Duodenal mucosa (tissue), 2 donors: ENCODE measurements at regions not wholly inside any gene's neighbourhood (a gene's known extent, or its start where the extent isn't known, plus 50 kb on each side); places are given as distances from the start of the nearest gene placed in this dataset.
"Not testable (repeated sequence)": the region's sequence is repeated elsewhere in the genome, so short reads cannot be mapped to it uniquely, and the experiment has no call there.

Experiments used
- H3K27ac ChIP-seq: one replicate; pipeline ENCODE4 v1.7.0; 2013; ENCODE audit warnings: low read depth, low read length
- H3K27me3 ChIP-seq, 2 donors: one replicate each; pipeline ENCODE4 v1.7.0; 2013; ENCODE audit warnings: low read length in 2 of 2, control low read depth in 1 of 2; ENCODE audit not compliant: insufficient read depth in 2 of 2, control insufficient read depth in 1 of 2
- H3K36me3 ChIP-seq, 2 donors: one replicate each; pipeline ENCODE4 v1.7.0; 2013; ENCODE audit warnings: low read length in 2 of 2, control low read depth in 1 of 2; ENCODE audit not compliant: insufficient read depth in 2 of 2, control insufficient read depth in 1 of 2
- H3K4me1 ChIP-seq, 2 donors: one replicate each; pipeline ENCODE4 v1.7.0; 2013; ENCODE audit warnings: low read length in 2 of 2, control low read depth in 1 of 2; ENCODE audit not compliant: insufficient read depth in 2 of 2, control insufficient read depth in 1 of 2
- H3K4me3 ChIP-seq, 2 donors: one replicate each; pipeline ENCODE4 v1.7.0; 2013; ENCODE audit warnings: low read length in 2 of 2, low read depth in 1 of 2
- H3K9ac ChIP-seq, 2 donors: one replicate each; pipeline ENCODE4 v1.7.0; 2013; ENCODE audit warnings: low read length in 2 of 2, low read depth in 1 of 2
- H3K9me3 ChIP-seq, 2 donors: one replicate each; pipeline ENCODE4 v1.7.0; 2013; ENCODE audit warnings: low read length in 2 of 2, control low read depth in 1 of 2; ENCODE audit not compliant: control insufficient read depth in 1 of 2

- no peak overlapping the region for H3K27ac ChIP-seq
- no peaks in the 10 kb centered on the region for H3K4me1 ChIP-seq
Measured at GRCh38 chr15:29522373-29523276, 253.0 kb upstream of the NSMCE3 start.

GRCh38 chr15:29518442-29518841 lies 248.8 kb upstream of the NSMCE3 start:
- H3K9ac ChIP-seq: no peak overlapping the region
- H3K9me3 ChIP-seq: no peaks in the 10 kb centered on the region
- H3K27me3 ChIP-seq: no peaks in the 10 kb centered on the region
- no peaks in the 10 kb centered on the region for H3K4me1 ChIP-seq
- no peak overlapping the region for H3K27ac ChIP-seq
- H3K36me3 ChIP-seq: no peaks in the 10 kb centered on the region
- no peak overlapping the region for H3K4me3 ChIP-seq

More at GRCh38 chr15:29522373-29523276, 253.0 kb upstream of the NSMCE3 start:
- Histone ChIP-seq H3K36me3 (no peaks in the 10 kb centered on the region), H3K27me3 (no peaks in the 10 kb centered on the region), H3K4me3 (no peak overlapping the region), H3K9ac (no peak overlapping the region), H3K9me3 (no peaks in the 10 kb centered on the region)

GRCh38 chr15:29517829-29518228 lies 248.2 kb upstream of the NSMCE3 start:
- Histone ChIP-seq H3K4me3 (no peak overlapping the region), H3K4me1 (no peaks in the 10 kb centered on the region), H3K9ac (no peak overlapping the region), H3K9me3 (no peaks in the 10 kb centered on the region), H3K27ac (no peak overlapping the region), H3K36me3 (no peaks in the 10 kb centered on the region), H3K27me3 (no peaks in the 10 kb centered on the region)

- Histone ChIP-seq H3K4me1 (no peaks in the 10 kb centered on the region), H3K27ac (no peak overlapping the region), H3K27me3 (no peaks in the 10 kb centered on the region), H3K36me3 (no peaks in the 10 kb centered on the region), H3K9me3 (no peaks in the 10 kb centered on the region), H3K9ac (no peak overlapping the region), H3K4me3 (no peak overlapping the region)
Measured at GRCh38 chr15:29516929-29517328, 247.3 kb upstream of the NSMCE3 start.

GRCh38 chr15:29514926-29515325 lies 245.3 kb upstream of the NSMCE3 start:
- no peaks in the 10 kb centered on the region for H3K27me3 ChIP-seq
- no peak overlapping the region for H3K9ac ChIP-seq
- H3K36me3 ChIP-seq: no peaks in the 10 kb centered on the region
- no peak overlapping the region for H3K27ac ChIP-seq
- H3K9me3 ChIP-seq: no peaks in the 10 kb centered on the region
- H3K4me3 ChIP-seq: no peak overlapping the region
- H3K4me1 ChIP-seq: no peaks in the 10 kb centered on the region

GRCh38 chr15:29511663-29512062 lies 242.0 kb upstream of the NSMCE3 start:
- H3K4me1 ChIP-seq: no peaks in the 10 kb centered on the region
- no peaks in the 10 kb centered on the region for H3K9me3 ChIP-seq
- H3K27ac ChIP-seq: no peak overlapping the region
- H3K27me3 ChIP-seq: no peaks in the 10 kb centered on the region
- H3K9ac ChIP-seq: no peak overlapping the region
- no peaks in the 10 kb centered on the region for H3K36me3 ChIP-seq
- no peak overlapping the region for H3K4me3 ChIP-seq

GRCh38 chr15:29505535-29505934 lies 235.9 kb upstream of the NSMCE3 start:
- H3K4me1 ChIP-seq, H3K9ac ChIP-seq, H3K9me3 ChIP-seq, H3K27ac ChIP-seq, H3K27me3 ChIP-seq, H3K4me3 ChIP-seq, H3K36me3 ChIP-seq: not testable (repeated sequence)

GRCh38 chr15:29490747-29491471 lies 221.3 kb upstream of the NSMCE3 start:
- no peaks in the 10 kb centered on the region for H3K36me3 ChIP-seq
- no peaks in the 10 kb centered on the region for H3K4me1 ChIP-seq

GRCh38 chr15:29480949-29481348 lies 211.3 kb upstream of the NSMCE3 start:
- Histone ChIP-seq H3K27ac (no peak overlapping the region), H3K4me3 (no peak overlapping the region), H3K4me1 (no peaks in the 10 kb centered on the region), H3K9ac (no peak overlapping the region), H3K9me3 (no peaks in the 10 kb centered on the region), H3K36me3 (no peaks in the 10 kb centered on the region), H3K27me3 (no peaks in the 10 kb centered on the region)

More at GRCh38 chr15:29490747-29491471, 221.3 kb upstream of the NSMCE3 start:
- H3K9me3 ChIP-seq: peaks cover 0 to 3% of the 10 kb centered on the region in 2 donors
- H3K4me3 ChIP-seq: no peak overlapping the region
- H3K27me3 ChIP-seq: no peaks in the 10 kb centered on the region
- no peak overlapping the region for H3K27ac ChIP-seq
- no peak overlapping the region for H3K9ac ChIP-seq

- H3K4me3 ChIP-seq: no peak overlapping the region
- no peak overlapping the region for H3K9ac ChIP-seq
- H3K36me3 ChIP-seq: no peaks in the 10 kb centered on the region
Measured at GRCh38 chr15:29480278-29480677, 210.7 kb upstream of the NSMCE3 start.

More at GRCh38 chr15:29480278-29480677, 210.7 kb upstream of the NSMCE3 start:
- Histone ChIP-seq H3K27me3 (no peaks in the 10 kb centered on the region), H3K27ac (no peak overlapping the region), H3K4me1 (no peaks in the 10 kb centered on the region), H3K9me3 (no peaks in the 10 kb centered on the region)
